ENCODE measurements at regions not wholly inside any gene's neighbourhood (a gene's known extent, or its start where the extent isn't known, plus 50 kb on each side); places are given as distances from the start of the nearest gene placed in this dataset.
"Not testable (repeated sequence)": the region's sequence is repeated elsewhere in the genome, so short reads cannot be mapped to it uniquely, and the experiment has no call there.

DNA sequence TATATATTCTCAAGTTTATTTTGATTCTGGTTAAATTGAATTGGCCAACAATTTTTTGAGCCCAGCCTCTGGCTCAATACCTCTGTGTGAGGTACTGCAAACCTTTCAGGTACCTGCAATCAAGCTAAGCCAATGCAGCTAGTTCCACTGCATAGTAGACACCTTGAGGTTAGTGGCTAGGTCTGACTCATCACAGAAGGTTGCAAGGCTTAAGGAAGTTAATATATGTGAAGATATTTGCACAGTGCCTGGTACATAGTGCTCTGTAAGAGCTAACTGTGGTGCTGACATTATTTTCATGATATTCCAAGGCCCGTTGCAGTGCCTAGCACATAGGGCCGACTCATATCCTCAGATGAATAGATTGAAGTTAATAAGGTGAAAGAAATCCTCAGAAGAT lies 330.5 kb upstream of the KAZN start:
- ATAC-seq = no peak
- ChIA-PET POLR2A (no interaction called here), CTCF (no interaction called here)
- no peaks in the 10 kb centered on the region for H3K9me3 Mint-ChIP-seq (ENCODE audit: insufficient read depth)
- peaks cover 2% of the 10 kb centered on the region for H3K27me3 Mint-ChIP-seq (ENCODE audit: low read depth)
- no peak overlapping the region for H3K4me3 Mint-ChIP-seq
- no peak for DNase-seq
- no peaks in the 10 kb centered on the region for H3K4me1 Mint-ChIP-seq (ENCODE audit: low read depth)
- H3K27ac Mint-ChIP-seq = no peak overlapping the region
- H3K36me3 Mint-ChIP-seq (ENCODE audit: low read depth) = no peaks in the 10 kb centered on the region

GRCh38 chr1:14270821-14271220 lies 327.7 kb upstream of the KAZN start:
- H3K27ac Mint-ChIP-seq = no peak overlapping the region
- no peak overlapping the region for H3K4me3 Mint-ChIP-seq
- H3K36me3 Mint-ChIP-seq (ENCODE audit: low read depth) = no peaks in the 10 kb centered on the region
- no peaks in the 10 kb centered on the region for H3K4me1 Mint-ChIP-seq (ENCODE audit: low read depth)
- H3K27me3 Mint-ChIP-seq (ENCODE audit: low read depth) = peaks cover 5% of the 10 kb centered on the region
- H3K9me3 Mint-ChIP-seq (ENCODE audit: insufficient read depth) = no peaks in the 10 kb centered on the region
- ATAC-seq = no peak
- POLR2A ChIA-PET = no interaction called here
- CTCF ChIA-PET = no interaction called here
- DNase-seq = no peak

- ChIA-PET CTCF (no interaction called here), POLR2A (no interaction called here)
- peaks cover 5% of the 10 kb centered on the region for H3K27me3 Mint-ChIP-seq (ENCODE audit: low read depth)
- H3K4me3 Mint-ChIP-seq = no peak overlapping the region
- H3K27ac Mint-ChIP-seq = no peak overlapping the region
- ATAC-seq (no peak), DNase-seq (no peak)
- H3K9me3 Mint-ChIP-seq (ENCODE audit: insufficient read depth) = no peaks in the 10 kb centered on the region
- no peaks in the 10 kb centered on the region for H3K36me3 Mint-ChIP-seq (ENCODE audit: low read depth)
- no peaks in the 10 kb centered on the region for H3K4me1 Mint-ChIP-seq (ENCODE audit: low read depth)
These were observed 324.7 kb upstream of the KAZN start for GRCh38 chr1:14273811-14274210.

GRCh38 chr1:14279891-14280290 lies 318.6 kb upstream of the KAZN start:
- H3K9me3 Mint-ChIP-seq (ENCODE audit: insufficient read depth); ATAC-seq; H3K36me3 Mint-ChIP-seq (ENCODE audit: low read depth); DNase-seq; H3K27me3 Mint-ChIP-seq (ENCODE audit: low read depth); H3K4me3 Mint-ChIP-seq; POLR2A ChIA-PET; H3K4me1 Mint-ChIP-seq (ENCODE audit: low read depth); CTCF ChIA-PET; H3K27ac Mint-ChIP-seq: not testable (repeated sequence)

- no peak overlapping the region for H3K27ac Mint-ChIP-seq
- ChIA-PET POLR2A (no interaction called here), CTCF (no interaction called here)
- no peaks in the 10 kb centered on the region for H3K27me3 Mint-ChIP-seq (ENCODE audit: low read depth)
- DNase-seq (no peak), ATAC-seq (no peak)
- H3K36me3 Mint-ChIP-seq (ENCODE audit: low read depth) = no peaks in the 10 kb centered on the region
- H3K4me3 Mint-ChIP-seq = no peak overlapping the region
- no peaks in the 10 kb centered on the region for H3K4me1 Mint-ChIP-seq (ENCODE audit: low read depth)
- H3K9me3 Mint-ChIP-seq (ENCODE audit: insufficient read depth) = no peaks in the 10 kb centered on the region
These were observed 317.6 kb upstream of the KAZN start for GRCh38 chr1:14280909-14281308.

DNA sequence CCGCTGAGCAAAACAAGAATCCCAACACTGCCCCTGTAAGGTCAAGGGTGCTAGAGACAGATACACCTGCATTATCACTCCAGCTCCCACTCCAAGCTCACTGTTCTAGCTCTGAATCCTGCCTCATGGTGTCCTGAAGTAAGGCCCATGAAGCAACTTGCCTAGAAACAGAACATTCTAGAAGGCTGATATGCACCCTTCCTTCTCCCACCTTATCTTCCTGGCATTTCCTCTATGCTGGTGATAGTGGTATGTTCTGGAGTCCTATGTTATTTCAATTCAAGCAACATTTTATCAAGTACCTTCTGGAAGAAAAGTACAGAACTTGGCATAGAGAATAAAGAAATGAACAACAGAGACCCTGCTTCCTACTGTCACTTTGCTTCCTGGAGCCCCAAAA lies 317.1 kb upstream of the KAZN start:
- ATAC-seq = no peak
- CTCF ChIA-PET = no interaction called here
- Mint-ChIP-seq H3K27me3 (ENCODE audit: low read depth) (no peaks in the 10 kb centered on the region), H3K4me1 (ENCODE audit: low read depth) (no peaks in the 10 kb centered on the region), H3K27ac (no peak overlapping the region), H3K4me3 (no peak overlapping the region), H3K9me3 (ENCODE audit: insufficient read depth) (no peaks in the 10 kb centered on the region), H3K36me3 (ENCODE audit: low read depth) (no peaks in the 10 kb centered on the region)
- no peak for DNase-seq
- POLR2A ChIA-PET = no interaction called here

GRCh38 chr1:14282707-14283106 lies 315.8 kb upstream of the KAZN start:
- Mint-ChIP-seq H3K27me3 (ENCODE audit: low read depth) (no peaks in the 10 kb centered on the region), H3K27ac (no peak overlapping the region), H3K4me3 (no peak overlapping the region), H3K9me3 (ENCODE audit: insufficient read depth) (no peaks in the 10 kb centered on the region), H3K36me3 (ENCODE audit: low read depth) (no peaks in the 10 kb centered on the region), H3K4me1 (ENCODE audit: low read depth) (no peaks in the 10 kb centered on the region)
- CTCF ChIA-PET = no interaction called here
- DNase-seq = no peak
- POLR2A ChIA-PET = no interaction called here
- no peak for ATAC-seq

DNA sequence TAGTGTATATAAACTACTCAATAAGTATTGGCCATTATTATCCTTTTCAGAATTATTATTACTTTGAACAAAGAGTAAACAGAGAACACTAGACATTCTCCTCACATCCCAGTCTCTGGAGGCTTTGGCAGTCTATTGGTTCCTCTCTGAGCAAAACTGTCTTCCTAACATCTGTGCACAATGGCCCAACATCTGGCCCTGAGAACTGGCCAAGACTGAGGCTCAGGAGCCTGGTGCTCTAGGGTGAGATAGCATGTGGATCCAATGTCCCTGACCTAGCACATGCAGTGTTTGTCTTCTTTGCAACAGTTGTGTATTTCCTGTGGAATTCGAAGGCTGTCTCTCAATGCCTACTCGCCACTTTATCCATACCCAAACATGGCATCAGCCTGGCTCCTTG lies 313.2 kb upstream of the KAZN start:
- no peak for ATAC-seq

DNA sequence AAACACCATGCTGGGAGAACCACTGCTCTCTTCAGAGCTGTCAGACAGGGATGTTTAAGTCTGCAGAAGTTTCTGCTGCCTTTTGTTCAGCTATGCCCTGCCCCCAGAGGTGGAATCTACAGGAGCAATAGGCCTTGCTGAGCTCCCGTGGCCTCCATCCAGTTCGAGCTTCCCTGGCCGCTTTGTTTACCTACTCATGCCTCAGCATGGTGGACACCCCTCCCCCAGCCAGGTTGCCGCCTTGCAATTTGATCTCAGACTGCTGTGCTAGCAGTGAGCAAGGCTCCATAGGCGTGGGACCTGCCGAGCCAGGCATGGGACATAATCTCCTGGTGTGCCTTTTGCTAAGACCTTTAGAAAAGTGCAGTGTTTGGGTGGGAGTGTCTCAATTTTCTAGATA lies 307.3 kb upstream of the KAZN start:
- H3K27ac Mint-ChIP-seq; H3K27me3 Mint-ChIP-seq (ENCODE audit: low read depth); POLR2A ChIA-PET; H3K4me3 Mint-ChIP-seq; DNase-seq; H3K36me3 Mint-ChIP-seq (ENCODE audit: low read depth); ATAC-seq; CTCF ChIA-PET; H3K4me1 Mint-ChIP-seq (ENCODE audit: low read depth); H3K9me3 Mint-ChIP-seq (ENCODE audit: insufficient read depth): not testable (repeated sequence)

More for the DNA sequence above, 313.2 kb upstream of the KAZN start:
- H3K27me3 Mint-ChIP-seq (ENCODE audit: low read depth) = peaks cover 2% of the 10 kb centered on the region
- H3K9me3 Mint-ChIP-seq (ENCODE audit: insufficient read depth) = no peaks in the 10 kb centered on the region
- H3K36me3 Mint-ChIP-seq (ENCODE audit: low read depth) = no peaks in the 10 kb centered on the region
- DNase-seq = no peak
- H3K4me1 Mint-ChIP-seq (ENCODE audit: low read depth) = no peaks in the 10 kb centered on the region
- H3K27ac Mint-ChIP-seq = no peak overlapping the region
- ChIA-PET POLR2A (no interaction called here), CTCF (no interaction called here)
- H3K4me3 Mint-ChIP-seq = no peak overlapping the region

DNA sequence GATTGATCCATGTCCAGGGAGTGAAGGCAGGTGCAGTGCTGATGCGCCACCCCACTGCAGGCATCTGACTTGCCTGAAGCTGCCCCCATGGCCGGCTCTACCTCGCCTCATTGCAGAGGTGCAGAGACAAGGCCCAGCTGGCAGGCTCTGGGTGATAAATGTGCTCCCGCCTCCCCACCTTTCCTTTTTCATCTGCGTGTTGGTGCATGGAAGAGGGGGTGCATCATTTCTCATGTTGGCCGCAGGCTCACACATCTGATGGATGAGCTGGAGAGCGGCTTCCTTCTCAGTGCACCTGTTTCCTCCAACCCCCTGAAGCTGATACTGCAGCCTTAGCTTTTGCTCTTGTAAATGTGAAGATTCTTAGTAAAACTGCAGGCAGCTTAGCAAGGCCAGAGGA lies 306.0 kb upstream of the KAZN start:
- Mint-ChIP-seq H3K27me3 (ENCODE audit: low read depth) (peaks cover 2% of the 10 kb centered on the region), H3K4me3 (no peak overlapping the region), H3K36me3 (ENCODE audit: low read depth) (no peaks in the 10 kb centered on the region), H3K9me3 (ENCODE audit: insufficient read depth) (no peaks in the 10 kb centered on the region), H3K27ac (no peak overlapping the region), H3K4me1 (ENCODE audit: low read depth) (no peaks in the 10 kb centered on the region)
- POLR2A ChIA-PET = no interaction called here
- CTCF ChIA-PET = no interaction called here
- no peak for DNase-seq
- no peak for ATAC-seq

GRCh38 chr1:14294006-14294405 lies 304.5 kb upstream of the KAZN start:
- H3K4me3 Mint-ChIP-seq = no peak overlapping the region
- no peak for ATAC-seq
- H3K27ac Mint-ChIP-seq = no peak overlapping the region
- no peaks in the 10 kb centered on the region for H3K9me3 Mint-ChIP-seq (ENCODE audit: insufficient read depth)
- POLR2A ChIA-PET = no interaction called here
- H3K4me1 Mint-ChIP-seq (ENCODE audit: low read depth) = no peaks in the 10 kb centered on the region
- no peaks in the 10 kb centered on the region for H3K36me3 Mint-ChIP-seq (ENCODE audit: low read depth)
- H3K27me3 Mint-ChIP-seq (ENCODE audit: low read depth) = no peaks in the 10 kb centered on the region
- CTCF ChIA-PET = no interaction called here
- no peak for DNase-seq

DNA sequence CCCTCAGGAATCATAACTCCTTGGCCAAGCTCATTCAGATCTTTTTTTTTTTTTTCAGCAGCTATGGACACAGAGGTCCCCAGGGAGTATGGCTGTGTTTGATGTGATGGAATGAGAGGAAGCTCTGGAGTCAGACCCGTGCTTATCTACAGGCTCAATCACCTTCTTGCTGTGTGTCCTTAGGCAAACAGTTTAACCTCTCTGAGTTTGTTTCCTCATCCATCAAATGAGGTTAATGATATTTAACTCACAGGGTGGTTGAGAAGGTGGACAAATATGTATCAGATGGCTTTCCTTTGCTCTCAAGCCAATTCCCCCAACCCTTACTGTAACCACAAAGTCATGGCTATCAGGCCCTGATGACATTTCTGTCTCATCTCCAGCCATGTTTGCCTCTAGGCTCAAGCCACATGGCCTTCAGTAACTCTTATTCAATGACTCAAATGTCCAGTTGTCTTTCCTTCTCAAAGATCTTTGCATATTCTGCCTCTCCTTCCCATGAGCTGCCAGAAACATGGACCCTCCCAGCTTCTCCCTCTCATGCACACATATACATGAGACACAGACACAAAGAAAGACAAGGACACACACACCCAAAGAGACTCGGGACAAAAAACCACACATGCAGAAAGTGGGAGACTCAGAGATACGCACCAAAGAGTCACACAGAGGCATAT lies 303.5 kb upstream of the KAZN start:
- Mint-ChIP-seq H3K27me3 (ENCODE audit: low read depth) (no peaks in the 10 kb centered on the region), H3K9me3 (ENCODE audit: insufficient read depth) (no peaks in the 10 kb centered on the region), H3K4me3 (no peak overlapping the region), H3K4me1 (ENCODE audit: low read depth) (no peaks in the 10 kb centered on the region), H3K36me3 (ENCODE audit: low read depth) (no peaks in the 10 kb centered on the region), H3K27ac (no peak overlapping the region)
- ChIA-PET CTCF (no interaction called here), POLR2A (no interaction called here)
- DNase-seq = no peak
- ATAC-seq = no peak

DNA sequence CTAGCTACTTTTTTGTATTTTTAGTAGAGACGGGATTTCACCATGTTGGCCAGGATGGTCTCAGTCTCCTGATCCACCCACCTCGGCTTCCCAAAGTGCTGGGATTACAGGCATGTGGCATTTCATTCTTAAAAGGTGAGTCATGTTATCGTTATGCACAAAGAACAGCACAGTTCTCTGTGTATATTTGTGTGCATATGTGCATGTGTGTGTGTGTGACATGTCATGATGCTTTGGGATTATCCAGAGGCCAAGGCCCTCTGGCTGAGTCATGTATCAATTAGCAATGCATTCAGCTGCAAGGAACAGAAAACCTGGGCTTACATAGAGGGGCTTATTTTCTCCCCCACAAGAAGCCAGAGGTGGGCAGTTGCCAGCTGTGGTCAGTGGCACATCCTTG lies 301.7 kb upstream of the KAZN start:
- DNase-seq = no peak
- Mint-ChIP-seq H3K9me3 (ENCODE audit: insufficient read depth) (no peaks in the 10 kb centered on the region), H3K4me1 (ENCODE audit: low read depth) (no peaks in the 10 kb centered on the region), H3K4me3 (no peak overlapping the region), H3K27ac (no peak overlapping the region), H3K27me3 (ENCODE audit: low read depth) (no peaks in the 10 kb centered on the region), H3K36me3 (ENCODE audit: low read depth) (no peaks in the 10 kb centered on the region)
- ChIA-PET CTCF (no interaction called here), POLR2A (no interaction called here)
- ATAC-seq = no peak

All from activated CD8-positive, alpha-beta T cell treated with anti-CD3 and anti-CD28 coated beads, Interleukin-2, amount 10 ng/mL, durations not matched to agents 7 days and 5 days (primary cell).